DOHH2 (cell line): ENCODE measurements at regions not wholly inside any gene's neighbourhood (a gene's known extent, or its start where the extent isn't known, plus 50 kb on each side); places are given as distances from the start of the nearest gene placed in this dataset.

Experiments
- H3F3A ChIP-seq: fragments of 200-600 bp; sonication (generic), shearing (Covaris generic); 2 replicates; pipeline ENCODE4 v1.6.0; 2016; ENCODE audit warnings: antibody characterized with exemption, mild to moderate bottlenecking; ENCODE audit not compliant: control insufficient read depth, insufficient read depth
- H3K27ac ChIP-seq: fragments of 200-600 bp; sonication (generic); 2 replicates; pipeline ENCODE4 v1.5.1; 2014; ENCODE audit warnings: low read depth, mild to moderate bottlenecking, low read length, moderate library complexity
- H3K27me3 ChIP-seq: fragments of 200-600 bp; sonication (generic); 2 replicates; pipeline ENCODE4 v1.6.1; 2014; ENCODE audit warnings: mild to moderate bottlenecking, low read length, mixed read lengths; ENCODE audit not compliant: control insufficient read depth
- H3K36me3 ChIP-seq: fragments of 200-600 bp; sonication (generic); 2 replicates; pipeline ENCODE4 v1.6.1; 2014; ENCODE audit warnings: mild to moderate bottlenecking, low read length, moderate library complexity, mixed read lengths; ENCODE audit not compliant: control insufficient read depth
- H3K4me1 ChIP-seq: fragments of 200-600 bp; sonication (generic); 2 replicates; pipeline ENCODE4 v1.6.1; 2014; ENCODE audit warnings: mild to moderate bottlenecking, low read length, mixed read lengths; ENCODE audit not compliant: control insufficient read depth
- H3K4me2 ChIP-seq: fragments of 200-600 bp; sonication (generic); 2 replicates; pipeline ENCODE4 v1.6.0; 2014; ENCODE audit warnings: mild to moderate bottlenecking, low read length, moderate library complexity
- H3K4me3 ChIP-seq: fragments of 200-600 bp; sonication (generic); 2 replicates; pipeline ENCODE4 v1.5.1; 2014; ENCODE audit warnings: mild to moderate bottlenecking, low read length, mixed read lengths
- H3K79me2 ChIP-seq: fragments of 200-600 bp; sonication (generic); 2 replicates; pipeline ENCODE4 v1.6.1; 2014; ENCODE audit warnings: mild to moderate bottlenecking, low read length, mixed read lengths; ENCODE audit not compliant: control insufficient read depth
- H3K9me2 ChIP-seq: fragments of 200-600 bp; sonication (generic); replicated peaks from 2 replicates; pipeline ENCODE4 v1.6.1; 2014; ENCODE audit warnings: mild to moderate bottlenecking, low read length, mixed read lengths; ENCODE audit not compliant: control insufficient read depth
- H3K9me3 ChIP-seq: fragments of 200-600 bp; sonication (generic); 2 replicates; pipeline ENCODE4 v1.6.1; 2014; ENCODE audit warnings: antibody characterized with exemption, low read length, mixed read lengths; ENCODE audit not compliant: control insufficient read depth, insufficient read depth
- H4K20me1 ChIP-seq: fragments of 200-600 bp; sonication (generic); 2 replicates; pipeline ENCODE4 v1.6.0; 2014; ENCODE audit warnings: low read depth, mild to moderate bottlenecking, antibody characterized with exemption, low read length, moderate library complexity; ENCODE audit not compliant: control insufficient read depth, insufficient read depth
- CTCF ChIP-seq: fragments of 200-600 bp; sonication (generic); IDR thresholded peaks from one replicate; pipeline ENCODE4 v1.5.1; 2014; ENCODE audit warnings: antibody characterized with exemption, mild to moderate bottlenecking, low read depth, low read length; ENCODE audit not compliant: poor library complexity, severe bottlenecking
- EZH2phosphoT487 ChIP-seq: fragments of 200-600 bp; sonication (generic); IDR thresholded peaks from 2 replicates; pipeline ENCODE4 v1.6.1; 2017; ENCODE audit warnings: borderline replicate concordance, mild to moderate bottlenecking, antibody characterized with exemption, low read length, moderate library complexity, mixed read lengths

DNA sequence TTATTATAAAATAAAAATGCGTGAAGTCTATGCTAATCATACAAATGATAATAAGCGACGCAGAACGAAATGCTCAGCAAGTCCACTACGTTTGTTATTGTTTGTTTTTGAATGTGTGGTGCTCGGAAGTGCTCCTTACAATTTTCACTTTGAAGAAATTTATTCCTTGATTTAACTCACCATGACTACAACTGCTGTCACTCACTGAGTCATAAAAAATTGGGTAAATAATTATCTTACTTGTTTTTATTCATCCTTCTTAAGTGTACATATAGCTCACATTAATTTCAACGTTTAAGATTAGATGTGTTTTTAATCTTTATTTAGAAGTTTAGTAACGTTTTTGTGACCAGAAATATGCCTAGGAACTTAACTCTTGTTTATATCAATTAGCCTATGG lies 66.7 kb upstream of the NANOGP8 start:
- Histone ChIP-seq H3K4me3 (no peak overlapping the region), H3F3A (no peaks in the 10 kb centered on the region), H3K36me3 (no peaks in the 10 kb centered on the region), H3K9me3 (no peaks in the 10 kb centered on the region), H3K9me2 (no peaks in the 10 kb centered on the region), H3K4me1 (no peaks in the 10 kb centered on the region), H3K79me2 (no peaks in the 10 kb centered on the region), H3K4me2 (no peak overlapping the region), H4K20me1 (no peaks in the 10 kb centered on the region), H3K27ac (no peak overlapping the region), H3K27me3 (peaks cover 1% of the 10 kb centered on the region; the same call in 1 of the 2 replicates)
- TF ChIP-seq EZH2phosphoT487 (no peak), CTCF (no peak)

- Histone ChIP-seq H3K4me1 (no peaks in the 10 kb centered on the region), H4K20me1 (no peaks in the 10 kb centered on the region), H3K27me3 (peaks cover 3% of the 10 kb centered on the region; the same call in 1 of the 2 replicates), H3K27ac (no peak overlapping the region), H3K4me2 (no peak overlapping the region), H3K9me3 (no peaks in the 10 kb centered on the region), H3K4me3 (no peak overlapping the region), H3F3A (no peaks in the 10 kb centered on the region), H3K79me2 (no peaks in the 10 kb centered on the region), H3K36me3 (no peaks in the 10 kb centered on the region), H3K9me2 (no peaks in the 10 kb centered on the region)
- TF ChIP-seq EZH2phosphoT487 (no peak), CTCF (no peak)
These were observed 66.3 kb upstream of the NANOGP8 start for GRCh38 chr15:35151381-35151780.

DNA sequence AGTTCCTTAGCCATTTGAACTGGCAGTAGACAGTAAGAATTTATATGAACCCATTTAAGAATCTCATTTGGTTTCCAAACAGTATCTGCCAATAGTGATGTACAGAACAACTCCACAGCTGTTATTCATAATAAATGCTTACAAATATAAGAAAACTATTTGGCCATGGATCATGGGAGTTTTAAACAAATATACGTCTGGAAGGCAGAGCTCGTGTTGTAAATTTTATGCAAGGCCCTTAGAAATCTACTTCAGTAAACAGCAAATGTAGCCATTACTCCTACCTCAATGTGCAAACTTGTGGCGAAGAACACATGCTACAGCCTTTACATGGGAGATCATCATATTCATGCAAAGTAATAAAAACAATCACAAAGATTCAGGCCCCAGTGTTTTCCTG lies 65.3 kb upstream of the NANOGP8 start:
- Histone ChIP-seq H3K27ac (no peak overlapping the region), H3K4me1 (no peaks in the 10 kb centered on the region), H3K4me2 (no peak overlapping the region), H3K79me2 (no peaks in the 10 kb centered on the region), H3K9me2 (no peaks in the 10 kb centered on the region), H3K9me3 (no peaks in the 10 kb centered on the region), H3F3A (no peaks in the 10 kb centered on the region), H3K27me3 (peaks cover 3% of the 10 kb centered on the region; the same call in 1 of the 2 replicates), H3K36me3 (no peaks in the 10 kb centered on the region), H3K4me3 (no peak overlapping the region), H4K20me1 (no peaks in the 10 kb centered on the region)
- TF ChIP-seq EZH2phosphoT487 (no peak), CTCF (no peak)

DNA sequence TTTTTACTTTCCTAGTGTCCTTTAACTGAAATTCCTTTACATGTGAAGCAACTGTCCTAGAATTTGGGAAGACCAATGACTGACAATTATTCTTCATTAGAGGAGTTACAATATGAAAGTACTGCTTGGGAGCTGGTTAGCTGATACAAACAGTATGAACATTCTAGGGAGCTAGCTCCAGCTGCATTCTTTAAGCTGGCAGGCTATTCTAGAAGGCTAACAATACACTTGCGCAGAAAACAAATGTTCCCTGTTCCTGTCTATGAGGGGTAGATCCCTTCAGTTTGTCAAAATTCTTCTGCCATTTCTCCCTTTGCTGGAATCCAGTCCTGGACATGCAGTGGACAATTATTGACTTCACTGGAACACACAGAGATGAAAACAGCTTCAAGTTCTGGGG lies 60.2 kb upstream of the NANOGP8 start:
- no peak overlapping the region for H3K4me3 ChIP-seq
- H3K4me2 ChIP-seq, result no peak overlapping the region
- no peaks in the 10 kb centered on the region for H3K36me3 ChIP-seq
- H4K20me1 ChIP-seq, result no peaks in the 10 kb centered on the region
- H3K27ac ChIP-seq, result no peak overlapping the region
- H3F3A ChIP-seq, result no peaks in the 10 kb centered on the region
- H3K27me3 ChIP-seq, result 0 out of 2 replicates have a peak, but pooled peaks cover 3% of the 10 kb centered on the region
- H3K4me1 ChIP-seq, result no peaks in the 10 kb centered on the region
- no peaks in the 10 kb centered on the region for H3K9me3 ChIP-seq
- no peaks in the 10 kb centered on the region for H3K79me2 ChIP-seq
- TF ChIP-seq EZH2phosphoT487 (no peak), CTCF (no peak)
- H3K9me2 ChIP-seq, result no peaks in the 10 kb centered on the region
